ENCODE measurements at regions not wholly inside any gene's neighbourhood (a gene's known extent, or its start where the extent isn't known, plus 50 kb on each side); places are given as distances from the start of the nearest gene placed in this dataset.

- no peaks in the 10 kb centered on the region for H3K36me3 ChIP-seq (ENCODE audit: insufficient read depth in 1 of 2, low read depth in 1 of 2)
- ATAC-seq (no peak), DNase-seq (no peak)
- no peak overlapping the region for H3K4me3 ChIP-seq
- H3K4me1 ChIP-seq: no peaks in the 10 kb centered on the region
- H3K9me3 ChIP-seq: no peaks in the 10 kb centered on the region
- WGBS, 3 donors: 25 to 30% (median 28%) methylated on average over 2 of the region's 2 CpGs
- intact Hi-C loops (cut with DNase I): no loop called here
- no peak for TF ChIP-seq CTCF (IDR thresholded peaks at IDR 0.05)
- H3K27me3 ChIP-seq (ENCODE audit: insufficient read depth in 3 of 3, low read length in 2 of 3): peaks cover 3 to 20% (median 6%) of the 10 kb centered on the region in 3 donors
- no peak overlapping the region for H3K27ac ChIP-seq
Measured at GRCh38 chr1:34376531-34376930, 199.8 kb downstream of the C1orf94 start.

GRCh38 chr1:34378968-34379856 is 202.5 kb downstream of the C1orf94 start:
- no peak for DNase-seq
- H3K4me1 ChIP-seq: no peaks in the 10 kb centered on the region
- TF ChIP-seq CTCF (IDR thresholded peaks at IDR 0.05): no peak
- WGBS, 3 donors: 45 to 50% (median 46%) methylated on average over 11 of the region's 11 CpGs
- H3K27ac ChIP-seq: no peak overlapping the region
- ATAC-seq: no peak
- no peak overlapping the region for H3K4me3 ChIP-seq
- peaks cover 3 to 16% (median 6%) of the 10 kb centered on the region in 3 donors for H3K27me3 ChIP-seq (ENCODE audit: insufficient read depth in 3 of 3, low read length in 2 of 3)
- no peaks in the 10 kb centered on the region for H3K36me3 ChIP-seq (ENCODE audit: insufficient read depth in 1 of 2, low read depth in 1 of 2)
- intact Hi-C loops (cut with DNase I): no loop called here
- no peaks in the 10 kb centered on the region for H3K9me3 ChIP-seq

- Histone ChIP-seq H3K4me3 (no peak overlapping the region), H3K27me3 (ENCODE audit: insufficient read depth in 3 of 3, low read length in 2 of 3) (peaks cover 3 to 16% (median 6%) of the 10 kb centered on the region in 3 donors), H3K27ac (no peak overlapping the region), H3K4me1 (no peaks in the 10 kb centered on the region), H3K36me3 (ENCODE audit: insufficient read depth in 1 of 2, low read depth in 1 of 2) (no peaks in the 10 kb centered on the region), H3K9me3 (no peaks in the 10 kb centered on the region)
- TF ChIP-seq CTCF (IDR thresholded peaks at IDR 0.05): no peak
- WGBS, 3 donors: 42 to 54% (median 51%) methylated on average over 4 of the region's 4 CpGs
- no peak for ATAC-seq
- intact Hi-C loops (cut with DNase I): no loop called here
- no peak for DNase-seq
Measured at GRCh38 chr1:34379911-34380310, 203.2 kb downstream of the C1orf94 start.

GRCh38 chr1:34380526-34381124 is 203.9 kb downstream of the C1orf94 start:
- H3K9me3 ChIP-seq: no peaks in the 10 kb centered on the region
- H3K36me3 ChIP-seq (ENCODE audit: insufficient read depth in 1 of 2, low read depth in 1 of 2): no peaks in the 10 kb centered on the region
- intact Hi-C loops (cut with DNase I): no loop called here
- no peak overlapping the region for H3K27ac ChIP-seq
- H3K4me1 ChIP-seq: no peaks in the 10 kb centered on the region
- ATAC-seq: no peak
- no peak overlapping the region for H3K4me3 ChIP-seq
- no peak for TF ChIP-seq CTCF (IDR thresholded peaks at IDR 0.05)
- H3K27me3 ChIP-seq (ENCODE audit: insufficient read depth in 3 of 3, low read length in 2 of 3): peaks cover 3 to 11% (median 6%) of the 10 kb centered on the region in 3 donors
- DNase-seq: no peak
- WGBS, 3 donors: 52 to 57% (median 54%) methylated on average over 12 of the region's 12 CpGs
